ENCODE measurements at regions not wholly inside any gene's neighbourhood (a gene's known extent, or its start where the extent isn't known, plus 50 kb on each side); places are given as distances from the start of the nearest gene placed in this dataset.

- H3K27ac ChIP-seq (ENCODE audit: low read depth, low read length) = no peak overlapping the region
- no peaks in the 10 kb centered on the region for H3K27me3 ChIP-seq (ENCODE audit: control insufficient read depth, insufficient read depth, low read length)
- H3K4me3 ChIP-seq (ENCODE audit: low read depth, low read length) = no peak overlapping the region
- no peak overlapping the region for H3K9ac ChIP-seq (ENCODE audit: low read depth, low read length)
- H3K9me3 ChIP-seq (ENCODE audit: control insufficient read depth, insufficient read depth, low read length) = no peaks in the 10 kb centered on the region
- no peaks in the 10 kb centered on the region for H3K4me1 ChIP-seq (ENCODE audit: control insufficient read depth, insufficient read depth, low read length)
- no peaks in the 10 kb centered on the region for H3K36me3 ChIP-seq (ENCODE audit: control insufficient read depth, insufficient read depth, low read length)
Observed at GRCh38 chr5:68002836-68003235, 212.7 kb upstream of the PIK3R1 start.

- no peaks in the 10 kb centered on the region for H3K27me3 ChIP-seq (ENCODE audit: control insufficient read depth, insufficient read depth, low read length)
- no peak overlapping the region for H3K27ac ChIP-seq (ENCODE audit: low read depth, low read length)
- H3K4me3 ChIP-seq (ENCODE audit: low read depth, low read length) = no peak overlapping the region
- H3K4me1 ChIP-seq (ENCODE audit: control insufficient read depth, insufficient read depth, low read length) = no peaks in the 10 kb centered on the region
- H3K36me3 ChIP-seq (ENCODE audit: control insufficient read depth, insufficient read depth, low read length) = no peaks in the 10 kb centered on the region
- H3K9me3 ChIP-seq (ENCODE audit: control insufficient read depth, insufficient read depth, low read length) = no peaks in the 10 kb centered on the region
- no peak overlapping the region for H3K9ac ChIP-seq (ENCODE audit: low read depth, low read length)
Observed at GRCh38 chr5:68000805-68001204, 214.8 kb upstream of the PIK3R1 start.

GRCh38 chr5:67999391-67999790 lies 216.2 kb upstream of the PIK3R1 start:
- no peaks in the 10 kb centered on the region for H3K9me3 ChIP-seq (ENCODE audit: control insufficient read depth, insufficient read depth, low read length)
- no peaks in the 10 kb centered on the region for H3K36me3 ChIP-seq (ENCODE audit: control insufficient read depth, insufficient read depth, low read length)
- no peak overlapping the region for H3K27ac ChIP-seq (ENCODE audit: low read depth, low read length)
- no peak overlapping the region for H3K4me3 ChIP-seq (ENCODE audit: low read depth, low read length)
- H3K27me3 ChIP-seq (ENCODE audit: control insufficient read depth, insufficient read depth, low read length) = no peaks in the 10 kb centered on the region
- no peak overlapping the region for H3K9ac ChIP-seq (ENCODE audit: low read depth, low read length)
- H3K4me1 ChIP-seq (ENCODE audit: control insufficient read depth, insufficient read depth, low read length) = no peaks in the 10 kb centered on the region

GRCh38 chr5:67998709-67999261 lies 216.8 kb upstream of the PIK3R1 start:
- no peaks in the 10 kb centered on the region for H3K4me1 ChIP-seq (ENCODE audit: control insufficient read depth, insufficient read depth, low read length)
- no peak overlapping the region for H3K27ac ChIP-seq (ENCODE audit: low read depth, low read length)
- H3K4me3 ChIP-seq (ENCODE audit: low read depth, low read length) = no peak overlapping the region
- H3K36me3 ChIP-seq (ENCODE audit: control insufficient read depth, insufficient read depth, low read length) = no peaks in the 10 kb centered on the region
- H3K27me3 ChIP-seq (ENCODE audit: control insufficient read depth, insufficient read depth, low read length) = no peaks in the 10 kb centered on the region
- H3K9ac ChIP-seq (ENCODE audit: low read depth, low read length) = no peak overlapping the region
- no peaks in the 10 kb centered on the region for H3K9me3 ChIP-seq (ENCODE audit: control insufficient read depth, insufficient read depth, low read length)

GRCh38 chr5:67997892-67998457 lies 217.6 kb upstream of the PIK3R1 start:
- Histone ChIP-seq H3K27me3 (ENCODE audit: control insufficient read depth, insufficient read depth, low read length) (no peaks in the 10 kb centered on the region), H3K9ac (ENCODE audit: low read depth, low read length) (no peak overlapping the region), H3K9me3 (ENCODE audit: control insufficient read depth, insufficient read depth, low read length) (no peaks in the 10 kb centered on the region), H3K27ac (ENCODE audit: low read depth, low read length) (no peak overlapping the region), H3K4me1 (ENCODE audit: control insufficient read depth, insufficient read depth, low read length) (no peaks in the 10 kb centered on the region), H3K4me3 (ENCODE audit: low read depth, low read length) (no peak overlapping the region), H3K36me3 (ENCODE audit: control insufficient read depth, insufficient read depth, low read length) (no peaks in the 10 kb centered on the region)

- Histone ChIP-seq H3K27me3 (ENCODE audit: control insufficient read depth, insufficient read depth, low read length) (no peaks in the 10 kb centered on the region), H3K4me3 (ENCODE audit: low read depth, low read length) (no peak overlapping the region), H3K9ac (ENCODE audit: low read depth, low read length) (no peak overlapping the region), H3K36me3 (ENCODE audit: control insufficient read depth, insufficient read depth, low read length) (no peaks in the 10 kb centered on the region), H3K9me3 (ENCODE audit: control insufficient read depth, insufficient read depth, low read length) (no peaks in the 10 kb centered on the region), H3K27ac (ENCODE audit: low read depth, low read length) (no peak overlapping the region), H3K4me1 (ENCODE audit: control insufficient read depth, insufficient read depth, low read length) (no peaks in the 10 kb centered on the region)
Observed at GRCh38 chr5:67997148-67997547, 218.4 kb upstream of the PIK3R1 start.

- H3K4me3 ChIP-seq (ENCODE audit: low read depth, low read length) = no peak overlapping the region
- H3K9me3 ChIP-seq (ENCODE audit: control insufficient read depth, insufficient read depth, low read length) = no peaks in the 10 kb centered on the region
- H3K4me1 ChIP-seq (ENCODE audit: control insufficient read depth, insufficient read depth, low read length) = no peaks in the 10 kb centered on the region
- no peak overlapping the region for H3K9ac ChIP-seq (ENCODE audit: low read depth, low read length)
- no peaks in the 10 kb centered on the region for H3K27me3 ChIP-seq (ENCODE audit: control insufficient read depth, insufficient read depth, low read length)
- H3K36me3 ChIP-seq (ENCODE audit: control insufficient read depth, insufficient read depth, low read length) = no peaks in the 10 kb centered on the region
- H3K27ac ChIP-seq (ENCODE audit: low read depth, low read length) = no peak overlapping the region
Observed at GRCh38 chr5:67996596-67996995, 219.0 kb upstream of the PIK3R1 start.

GRCh38 chr5:67992923-67993322 lies 222.6 kb upstream of the PIK3R1 start:
- no peaks in the 10 kb centered on the region for H3K27me3 ChIP-seq (ENCODE audit: control insufficient read depth, insufficient read depth, low read length)
- H3K4me3 ChIP-seq (ENCODE audit: low read depth, low read length) = no peak overlapping the region
- no peaks in the 10 kb centered on the region for H3K4me1 ChIP-seq (ENCODE audit: control insufficient read depth, insufficient read depth, low read length)
- no peaks in the 10 kb centered on the region for H3K9me3 ChIP-seq (ENCODE audit: control insufficient read depth, insufficient read depth, low read length)
- no peak overlapping the region for H3K27ac ChIP-seq (ENCODE audit: low read depth, low read length)
- H3K9ac ChIP-seq (ENCODE audit: low read depth, low read length) = no peak overlapping the region
- H3K36me3 ChIP-seq (ENCODE audit: control insufficient read depth, insufficient read depth, low read length) = no peaks in the 10 kb centered on the region

GRCh38 chr5:67989456-67989855 lies 226.1 kb upstream of the PIK3R1 start:
- Histone ChIP-seq H3K36me3 (ENCODE audit: control insufficient read depth, insufficient read depth, low read length) (no peaks in the 10 kb centered on the region), H3K4me3 (ENCODE audit: low read depth, low read length) (no peak overlapping the region), H3K9me3 (ENCODE audit: control insufficient read depth, insufficient read depth, low read length) (no peaks in the 10 kb centered on the region)

GRCh38 chr5:67986761-67987160 lies 228.8 kb upstream of the PIK3R1 start:
- Histone ChIP-seq H3K4me3 (ENCODE audit: low read depth, low read length) (no peak overlapping the region), H3K9ac (ENCODE audit: low read depth, low read length) (no peak overlapping the region), H3K27me3 (ENCODE audit: control insufficient read depth, insufficient read depth, low read length) (no peaks in the 10 kb centered on the region), H3K4me1 (ENCODE audit: control insufficient read depth, insufficient read depth, low read length) (no peaks in the 10 kb centered on the region), H3K9me3 (ENCODE audit: control insufficient read depth, insufficient read depth, low read length) (no peaks in the 10 kb centered on the region), H3K27ac (ENCODE audit: low read depth, low read length) (no peak overlapping the region), H3K36me3 (ENCODE audit: control insufficient read depth, insufficient read depth, low read length) (no peaks in the 10 kb centered on the region)

More at GRCh38 chr5:67989456-67989855, 226.1 kb upstream of the PIK3R1 start:
- Histone ChIP-seq H3K9ac (ENCODE audit: low read depth, low read length) (no peak overlapping the region), H3K27me3 (ENCODE audit: control insufficient read depth, insufficient read depth, low read length) (no peaks in the 10 kb centered on the region), H3K4me1 (ENCODE audit: control insufficient read depth, insufficient read depth, low read length) (no peaks in the 10 kb centered on the region), H3K27ac (ENCODE audit: low read depth, low read length) (no peak overlapping the region)

- Histone ChIP-seq H3K4me3 (ENCODE audit: low read depth, low read length) (no peak overlapping the region), H3K27me3 (ENCODE audit: control insufficient read depth, insufficient read depth, low read length) (no peaks in the 10 kb centered on the region), H3K4me1 (ENCODE audit: control insufficient read depth, insufficient read depth, low read length) (no peaks in the 10 kb centered on the region), H3K9ac (ENCODE audit: low read depth, low read length) (no peak overlapping the region), H3K27ac (ENCODE audit: low read depth, low read length) (no peak overlapping the region), H3K9me3 (ENCODE audit: control insufficient read depth, insufficient read depth, low read length) (no peaks in the 10 kb centered on the region), H3K36me3 (ENCODE audit: control insufficient read depth, insufficient read depth, low read length) (no peaks in the 10 kb centered on the region)
Observed at GRCh38 chr5:67985686-67986387, 229.7 kb upstream of the PIK3R1 start.

All from HUES48 (cell line).